Stomach (tissue), 4 donors: ENCODE measurements at regions not wholly inside any gene's neighbourhood (a gene's known extent, or its start where the extent isn't known, plus 50 kb on each side); places are given as distances from the start of the nearest gene placed in this dataset.

Source experiments
- CTCF ChIP-seq, 7 experiments: fragments of 450-650 bp in 4 of 7; fragments of 200-600 bp in 3 of 7; sonication (generic) in 3 of 7; IDR thresholded peaks; one replicate each; pipeline ENCODE4 v1.5.1; 2016 to 2019; ENCODE audit warnings: antibody characterized with exemption in 7 of 7, control low read depth in 2 of 7, mild to moderate bottlenecking in 1 of 7
- EP300 ChIP-seq: sonication (generic); formaldehyde crosslinking; IDR thresholded peaks from one replicate; pipeline ENCODE4 v1.6.1; 2017; ENCODE audit warnings: antibody characterized with exemption
- POLR2A ChIP-seq, 4 donors: fragments of 450-650 bp; IDR thresholded peaks; one replicate each; pipeline ENCODE4 v1.6.1; 2016; ENCODE audit warnings: antibody characterized with exemption in 4 of 4, control low read depth in 2 of 4, mild to moderate bottlenecking in 1 of 4, moderate library complexity in 1 of 4
- POLR2AphosphoS5 ChIP-seq, 3 donors: sonication (generic); formaldehyde crosslinking; IDR thresholded peaks; one replicate each; pipeline ENCODE4 v1.6.1; 2016; ENCODE audit warnings: antibody characterized with exemption in 3 of 3

- TF ChIP-seq CTCF (IDR thresholded peaks at IDR 0.05) = no peak
- TF ChIP-seq POLR2A (IDR thresholded peaks at IDR 0.05) = no peak
- TF ChIP-seq POLR2AphosphoS5 (IDR thresholded peaks at IDR 0.05) = no peak
- TF ChIP-seq EP300 = no peak
Measured at GRCh38 chr12:102673606-102674005, 193.2 kb upstream of the IGF1 start.
